Activated gamma-delta T cell treated with Interleukin-2 at 50 U/mL for 16 hours (primary cell): ENCODE measurements at regions not wholly inside any gene's neighbourhood (a gene's known extent, or its start where the extent isn't known, plus 50 kb on each side); places are given as distances from the start of the nearest gene placed in this dataset.

Experiments used
- DNase-seq: peaks from one replicate; pipeline ENCODE4 v3.0.0-alpha.2; 2020

DNA sequence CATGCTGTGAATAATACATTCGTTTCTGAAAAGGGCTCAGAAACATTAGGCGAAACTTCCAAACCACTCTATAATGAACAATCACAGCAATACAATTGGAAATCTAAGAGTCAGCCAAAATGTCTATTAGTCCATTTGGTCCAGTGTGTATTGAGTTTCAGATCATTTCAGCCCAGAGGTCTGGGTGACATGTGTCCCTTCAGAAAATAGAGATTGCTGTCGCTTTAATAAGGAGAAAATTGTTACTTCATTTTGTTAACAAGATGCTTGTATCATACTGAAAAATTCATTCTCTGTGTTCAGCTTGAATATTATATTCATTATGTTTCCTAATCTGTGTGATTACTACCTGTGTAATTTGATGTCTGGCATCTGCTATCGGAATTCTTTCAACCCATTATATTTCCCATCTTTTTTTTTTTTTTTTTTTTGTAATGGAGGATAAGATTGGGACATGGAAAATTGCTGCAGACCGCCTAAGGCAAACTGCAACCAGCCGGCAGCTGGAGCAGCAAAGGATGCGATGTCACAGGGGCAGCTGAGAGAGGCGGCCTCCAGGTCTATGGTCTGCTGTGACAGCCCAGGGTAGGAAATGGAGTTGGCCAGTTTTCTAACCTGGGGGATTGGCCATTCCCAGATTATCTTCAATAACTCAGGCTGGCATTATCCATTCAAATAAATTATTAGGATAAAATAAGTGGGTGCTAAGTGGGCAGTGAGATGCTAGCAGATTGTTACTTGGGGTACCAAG, 170.9 kb upstream of the NPVF start:
- DNase-seq: no peak

DNA sequence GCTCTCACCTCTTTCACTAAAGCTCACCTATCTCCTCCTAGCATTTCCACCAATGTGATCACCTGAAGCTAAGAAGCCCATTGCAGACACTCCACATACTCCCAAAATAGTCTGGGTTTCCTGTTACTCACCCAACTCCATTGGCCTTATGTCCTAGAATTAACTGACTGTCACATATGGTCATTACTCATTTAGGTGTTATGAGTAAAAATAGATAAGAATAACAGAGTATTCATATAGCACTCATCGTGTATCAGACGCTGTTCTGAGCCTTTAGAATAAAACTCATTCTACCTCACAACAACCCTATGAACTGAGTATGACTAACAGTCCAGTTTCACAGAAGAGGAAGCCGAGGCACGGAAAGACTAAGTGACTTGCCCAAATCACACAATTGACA, 174.2 kb upstream of the NPVF start:
- DNase-seq: no peak

DNA sequence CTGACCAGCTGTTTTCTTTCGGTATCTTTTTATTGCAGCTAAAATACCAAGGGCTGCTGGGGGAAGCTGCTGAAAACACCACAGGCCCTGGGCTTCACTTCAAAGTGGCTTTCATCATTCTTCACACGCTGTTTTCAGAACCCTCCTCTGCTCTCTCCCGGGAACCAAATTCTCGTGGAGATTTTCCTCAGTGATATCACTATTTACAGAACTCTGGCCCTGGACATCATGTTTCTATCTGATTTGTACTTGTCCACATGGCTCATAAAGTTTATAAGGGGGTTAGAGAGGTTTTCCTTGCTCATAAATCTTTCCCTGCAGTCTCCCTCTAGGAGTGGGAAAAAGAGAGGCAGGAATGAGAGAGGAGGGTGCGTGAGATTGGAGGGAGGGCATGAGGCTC, 177.4 kb upstream of the NPVF start:
- DNase-seq: no peak

DNA sequence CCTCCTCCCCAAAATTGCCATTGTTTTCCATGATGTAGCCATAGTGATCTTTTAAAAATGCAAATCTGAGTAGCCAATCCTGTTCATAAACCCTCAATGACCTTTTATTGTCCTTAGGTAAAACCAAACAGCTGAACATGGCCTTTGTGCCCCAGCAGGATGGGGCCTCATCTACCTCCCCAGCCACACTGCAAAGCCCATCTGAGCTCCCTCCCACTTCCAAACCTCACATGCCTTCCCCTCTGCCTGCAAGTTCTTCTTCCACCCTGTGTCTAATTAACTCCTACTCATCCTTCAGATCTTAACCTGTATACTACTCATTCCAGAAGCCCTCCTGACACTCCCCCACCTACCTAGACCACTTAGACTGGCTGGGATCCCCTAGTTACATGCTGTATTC, 178.8 kb upstream of the NPVF start:
- DNase-seq: no peak

- no peak for DNase-seq
Observed at GRCh38 chr7:25408012-25408687, 179.9 kb upstream of the NPVF start.

DNA sequence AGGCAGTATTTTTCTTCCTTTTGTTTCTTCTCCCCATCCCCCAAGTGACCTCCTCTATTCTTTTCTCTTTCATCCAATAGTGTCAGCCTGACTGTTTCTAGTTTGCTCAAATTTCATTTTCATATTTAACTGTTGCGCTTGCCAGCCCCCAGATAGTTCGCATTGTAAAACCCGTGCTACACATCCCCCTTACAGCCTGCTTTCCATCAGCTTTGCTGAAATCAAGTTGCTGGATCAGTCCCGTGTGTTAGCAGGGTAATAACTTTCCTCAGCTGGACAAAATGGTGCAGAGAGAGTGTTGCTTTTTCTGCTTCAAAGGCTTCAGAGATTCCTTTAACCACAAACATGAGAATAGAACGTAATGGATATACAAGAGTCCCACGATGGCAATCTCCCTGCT, 180.6 kb upstream of the NPVF start:
- DNase-seq: no peak

- no peak for DNase-seq
Observed at GRCh38 chr7:25409897-25410636, 181.8 kb upstream of the NPVF start.

DNA sequence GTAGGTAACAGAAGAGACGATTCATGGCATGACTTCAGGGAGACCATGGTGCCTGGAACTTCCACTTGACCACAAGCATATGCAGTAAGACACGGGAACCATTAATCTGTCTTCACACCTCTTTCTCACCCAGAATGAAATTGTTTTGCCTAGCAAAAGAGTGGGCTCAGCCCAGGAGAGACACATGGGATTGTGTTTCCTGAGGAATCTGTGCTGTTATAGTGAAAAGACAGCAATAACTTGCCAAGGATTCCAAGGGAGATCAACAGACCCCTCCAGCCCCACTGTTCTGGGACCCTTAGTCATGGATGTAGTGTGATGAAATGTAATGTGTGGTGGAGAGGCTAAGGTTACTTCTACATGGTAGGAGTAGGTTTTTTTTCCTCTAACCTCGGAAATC, 192.5 kb upstream of the NPVF start:
- no peak for DNase-seq

DNA sequence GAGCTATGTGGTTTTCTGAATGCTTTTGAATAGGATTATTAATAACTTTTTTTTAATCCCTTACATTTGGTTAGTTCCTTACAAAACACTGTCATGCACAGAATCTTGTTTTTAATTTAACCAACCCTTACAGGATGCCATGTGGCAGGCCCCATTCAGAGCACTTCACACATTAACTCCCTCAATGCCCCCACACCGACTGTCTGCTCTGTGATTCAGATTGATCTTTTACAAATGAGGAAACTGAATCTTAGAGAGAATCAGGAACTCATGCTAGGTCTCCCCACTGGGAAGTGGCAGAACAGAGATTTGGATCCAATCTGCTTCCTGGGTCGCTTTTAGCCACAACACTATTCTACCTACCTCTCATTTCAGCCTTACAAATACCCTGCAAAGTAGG, 195.8 kb upstream of the NPVF start:
- no peak for DNase-seq

- no peak for DNase-seq
Observed at GRCh38 chr7:25424855-25425254, 196.6 kb upstream of the NPVF start.

- DNase-seq: no peak
Observed at GRCh38 chr7:25427721-25428120, 199.4 kb upstream of the NPVF start.

- no peak for DNase-seq
Observed at GRCh38 chr7:25429731-25430130, 201.4 kb upstream of the NPVF start.

- DNase-seq: no peak
Observed at GRCh38 chr7:25430200-25430931, 202.1 kb upstream of the NPVF start.

DNA sequence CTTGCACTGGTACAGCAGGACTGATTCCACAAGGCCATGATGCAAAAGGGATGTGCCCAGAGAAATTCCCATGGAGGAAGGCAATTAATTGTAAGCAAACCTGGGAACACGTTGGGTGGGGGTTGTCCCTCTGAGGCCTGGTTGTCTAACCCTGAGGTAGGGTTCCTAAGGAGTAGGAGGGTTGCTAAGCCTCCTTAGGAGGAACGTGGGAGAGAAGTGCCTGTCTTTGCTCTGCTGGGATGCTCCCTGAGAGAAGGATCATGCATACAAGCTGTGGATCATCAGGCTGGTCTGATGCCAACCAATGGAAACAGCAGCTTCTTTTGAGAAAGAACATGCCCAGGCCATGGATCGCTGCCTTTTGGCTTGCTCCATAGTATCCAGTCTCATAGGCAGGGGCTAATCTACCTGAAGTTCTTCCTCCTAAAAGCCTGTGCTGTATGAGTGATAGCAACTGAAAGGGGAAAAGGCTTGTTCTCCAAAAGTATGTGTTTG, 203.7 kb upstream of the NPVF start:
- DNase-seq: no peak

DNA sequence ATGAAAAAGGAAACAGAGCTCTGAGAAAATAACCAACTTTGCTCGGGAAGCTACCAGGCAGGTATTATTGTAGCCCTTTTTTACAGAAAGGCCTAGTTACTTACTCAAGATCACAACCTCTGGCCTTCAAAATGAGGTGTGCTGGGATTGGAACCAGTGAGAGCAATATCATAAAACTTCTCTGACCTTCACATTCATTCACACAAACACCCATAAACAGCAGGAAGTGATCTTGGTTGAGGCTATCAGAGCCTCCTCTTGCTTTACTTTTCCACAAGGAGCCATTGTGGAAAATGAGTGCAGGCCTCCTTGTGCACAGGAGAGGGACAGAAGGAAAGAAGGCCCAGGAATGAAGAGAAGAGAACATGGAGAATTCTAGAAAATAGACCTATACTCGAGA, 204.5 kb upstream of the NPVF start:
- DNase-seq: no peak

- no peak for DNase-seq
Observed at GRCh38 chr7:25436413-25436812, 208.1 kb upstream of the NPVF start.

DNA sequence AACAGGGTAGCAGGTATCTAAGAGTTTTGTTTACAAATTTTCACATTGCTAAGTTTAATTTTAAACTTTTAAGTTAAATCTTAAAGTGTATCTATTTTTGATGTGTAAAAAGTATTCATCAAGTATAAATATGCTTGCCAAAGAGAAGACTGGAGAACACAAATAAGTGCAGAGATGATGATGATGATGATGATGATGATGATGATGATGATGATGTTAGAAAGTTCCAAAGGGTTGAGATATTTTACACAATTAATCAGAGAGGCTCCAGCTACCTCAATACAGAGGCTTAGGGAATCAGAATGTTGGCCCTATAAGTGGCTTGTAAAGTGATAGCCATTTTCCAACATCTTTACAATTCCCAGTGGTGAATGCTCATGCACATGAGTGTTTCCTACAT, 209.0 kb upstream of the NPVF start:
- DNase-seq: no peak

- DNase-seq: no peak
Observed at GRCh38 chr7:25444991-25445390, 216.7 kb upstream of the NPVF start.

DNA sequence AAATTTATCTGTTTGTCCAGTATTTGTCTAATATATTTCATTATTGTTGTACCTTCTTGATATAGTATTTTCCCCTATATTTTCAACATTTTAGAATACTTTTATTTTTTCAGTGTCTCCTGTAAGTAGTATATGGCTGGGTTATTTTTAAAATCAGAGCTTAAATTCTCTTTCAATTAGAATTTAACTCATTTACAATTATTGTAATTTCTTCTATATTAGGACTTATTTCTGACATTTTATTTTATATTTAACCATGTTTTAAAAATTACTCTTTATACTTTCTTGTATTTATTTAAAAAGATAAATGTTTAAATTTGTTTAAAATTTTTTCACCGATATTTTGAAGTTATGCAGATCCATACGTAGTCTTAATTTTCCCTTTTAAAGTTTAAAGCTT, 220.0 kb upstream of the NPVF start:
- DNase-seq: no peak

DNA sequence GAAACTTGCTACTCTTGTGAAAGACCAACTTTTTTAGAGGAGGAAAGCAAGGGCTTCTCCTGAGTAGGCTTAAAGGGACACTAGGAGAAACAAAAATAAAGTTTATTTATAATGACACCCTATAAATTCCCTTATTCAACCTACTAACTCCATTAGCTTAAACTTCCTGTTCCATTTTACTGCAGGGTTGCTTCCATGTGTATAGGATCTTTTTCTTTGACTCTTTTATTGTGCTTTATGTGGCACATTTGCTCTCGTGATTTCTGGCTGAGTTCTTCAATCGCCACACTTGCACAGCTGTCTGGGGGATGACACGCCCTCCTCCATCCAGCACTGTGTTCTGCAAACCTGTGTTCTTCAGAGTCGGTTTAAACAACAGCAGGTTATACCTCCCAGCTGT, 225.7 kb upstream of the NPVF start:
- DNase-seq: no peak

GRCh38 chr7:25454562-25455041, 226.3 kb upstream of the NPVF start:
- no peak for DNase-seq

DNA sequence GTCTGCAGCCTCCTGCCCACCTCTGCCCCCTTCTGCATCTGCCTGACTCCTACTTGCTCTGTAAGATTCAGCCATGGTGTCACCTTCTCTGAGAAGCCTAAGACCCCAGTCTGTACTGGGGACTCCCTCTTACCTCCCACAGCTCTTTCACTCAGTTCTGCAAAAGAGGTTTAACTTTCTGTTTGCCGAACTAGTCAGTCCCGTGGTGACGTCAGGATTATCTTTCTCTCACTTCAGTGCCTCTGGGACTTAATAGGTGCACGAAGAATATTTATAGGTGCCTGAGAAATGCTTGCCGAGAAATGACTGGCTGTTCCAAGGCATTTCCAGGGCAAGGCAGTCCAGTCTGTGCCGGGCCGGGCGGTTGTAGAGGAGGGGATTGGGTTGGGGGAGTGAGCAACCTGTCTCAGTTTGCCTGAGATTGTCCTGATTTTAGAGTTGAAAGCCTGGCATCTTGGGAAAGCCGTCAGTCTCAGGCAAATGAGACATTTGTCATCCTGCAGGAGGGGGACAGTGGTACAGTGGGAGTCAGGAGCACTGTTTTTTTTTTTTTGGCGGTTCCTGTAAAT, 227.5 kb upstream of the NPVF start:
- DNase-seq: no peak
